SK-N-SH treated with all-trans-retinoic acid at 6 μM for 48 hours (cell line): ENCODE measurements at regions not wholly inside any gene's neighbourhood (a gene's known extent, or its start where the extent isn't known, plus 50 kb on each side); places are given as distances from the start of the nearest gene placed in this dataset.

Experiments
- ARNTL ChIP-seq: fragments of 450-650 bp; formaldehyde crosslinking; IDR thresholded peaks from 2 replicates; pipeline ENCODE4 v1.5.0; 2020; ENCODE audit warnings: low read depth, mild to moderate bottlenecking, moderate library complexity, borderline replicate concordance
- BACH2 ChIP-seq: fragments of 250-450 bp; sonication (Bioruptor Pico); IDR thresholded peaks from 2 replicates; pipeline ENCODE4 v1.9.0; 2021; ENCODE audit warnings: mild to moderate bottlenecking, borderline replicate concordance
- CREB5 ChIP-seq: fragments of 250-450 bp; sonication (Bioruptor Pico); IDR thresholded peaks from 2 replicates; pipeline ENCODE4 v1.5.1; 2020; ENCODE audit warnings: low read depth, mild to moderate bottlenecking, moderate library complexity
- CSRNP3 ChIP-seq: fragments of 250-450 bp; sonication (Bioruptor Pico); IDR thresholded peaks from 2 replicates; pipeline ENCODE4 v1.5.1; 2021; ENCODE audit warnings: mild to moderate bottlenecking, moderate library complexity
- ESRRG ChIP-seq: fragments of 250-450 bp; sonication (Bioruptor Pico); IDR thresholded peaks from 2 replicates; pipeline ENCODE4 v1.6.1; 2021; ENCODE audit warnings: mild to moderate bottlenecking
- GLIS3 ChIP-seq: fragments of 250-450 bp; sonication (Bioruptor Pico); IDR thresholded peaks from 2 replicates; pipeline ENCODE4 v1.5.0; 2020; ENCODE audit warnings: mild to moderate bottlenecking, moderate library complexity
- ISL1 ChIP-seq: fragments of 250-450 bp; sonication (Bioruptor Pico); IDR thresholded peaks from 2 replicates; pipeline ENCODE4 v2.1.2; 2022; ENCODE audit warnings: mild to moderate bottlenecking, moderate library complexity
- PATZ1 ChIP-seq: fragments of 250-450 bp; sonication (Bioruptor Pico); IDR thresholded peaks from 2 replicates; pipeline ENCODE4 v1.8.0; 2020; ENCODE audit warnings: mild to moderate bottlenecking, moderate library complexity, borderline replicate concordance
- PPARA ChIP-seq: fragments of 250-450 bp; sonication (Bioruptor Pico); IDR thresholded peaks from 2 replicates; pipeline ENCODE4 v1.5.0; 2020; ENCODE audit warnings: mild to moderate bottlenecking, borderline replicate concordance
- RARB ChIP-seq: fragments of 250-450 bp; sonication (Bioruptor Pico); IDR thresholded peaks from 2 replicates; pipeline ENCODE4 v1.8.0; 2021; ENCODE audit warnings: mild to moderate bottlenecking, moderate library complexity
- TCF4 ChIP-seq: fragments of 250-450 bp; sonication (Bioruptor Pico); IDR thresholded peaks from 2 replicates; pipeline ENCODE4 v1.8.0; 2021; ENCODE audit warnings: mild to moderate bottlenecking, moderate library complexity, borderline replicate concordance
- ZFP3 ChIP-seq: fragments of 250-450 bp; sonication (Bioruptor Pico); IDR thresholded peaks from 2 replicates; pipeline ENCODE4 v1.5.0; 2020; ENCODE audit warnings: mild to moderate bottlenecking, moderate library complexity
- ZFP30 ChIP-seq: fragments of 450-650 bp; formaldehyde crosslinking; IDR thresholded peaks from 2 replicates; pipeline ENCODE4 v1.5.0; 2022; ENCODE audit warnings: mild to moderate bottlenecking, moderate library complexity
- ZNF8 ChIP-seq: fragments of 450-650 bp; formaldehyde crosslinking; IDR thresholded peaks from 2 replicates; pipeline ENCODE4 v1.5.0; 2020; ENCODE audit warnings: mild to moderate bottlenecking, moderate library complexity

GRCh38 chr18:10371165-10371564, 83.3 kb upstream of the APCDD1 start:
- no peak for TF ChIP-seq ARNTL
- TF ChIP-seq TCF4 (CRISPR knock-in tag), result no peak
- no peak for TF ChIP-seq PATZ1 (CRISPR knock-in tag)
- TF ChIP-seq ZNF8 (CRISPR knock-in tag), result no peak
- TF ChIP-seq ISL1 (CRISPR knock-in tag), result no peak
- no peak for TF ChIP-seq PPARA (CRISPR knock-in tag)
- TF ChIP-seq ESRRG (CRISPR knock-in tag), result no peak
- no peak for TF ChIP-seq RARB (CRISPR knock-in tag)
- no peak for TF ChIP-seq ZFP3 (CRISPR knock-in tag)
- TF ChIP-seq CREB5 (CRISPR knock-in tag), result no peak
- no peak for TF ChIP-seq CSRNP3
- no peak for TF ChIP-seq ZFP30 (CRISPR knock-in tag)
- no peak for TF ChIP-seq BACH2 (CRISPR knock-in tag)
- no peak for TF ChIP-seq GLIS3
